Nephron progenitor cell (in vitro differentiated cells): ENCODE measurements at regions not wholly inside any gene's neighbourhood (a gene's known extent, or its start where the extent isn't known, plus 50 kb on each side); places are given as distances from the start of the nearest gene placed in this dataset.
A peak's percentile ranks its signal among the peaks of the same experiment; 100 is the strongest.

Experiments
- DNase-seq: peaks from one replicate; pipeline ENCODE4 v3.0.0; 2021
- H3K27ac Mint-ChIP-seq: 2 replicates; pipeline ENCODE4 v1.8.0; 2021; ENCODE audit warnings: mild to moderate bottlenecking, moderate library complexity, mixed read lengths
- H3K27me3 Mint-ChIP-seq: 2 replicates; pipeline ENCODE4 v1.8.0; 2021; ENCODE audit warnings: mild to moderate bottlenecking, low read depth, mixed read lengths; ENCODE audit not compliant: poor library complexity
- H3K36me3 Mint-ChIP-seq: 2 replicates; pipeline ENCODE4 v1.8.0; 2021; ENCODE audit warnings: low read depth, mixed read lengths
- H3K4me1 Mint-ChIP-seq: 2 replicates; pipeline ENCODE4 v1.8.0; 2021; ENCODE audit warnings: mixed read lengths
- H3K4me3 Mint-ChIP-seq: 2 replicates; pipeline ENCODE4 v1.8.0; 2021; ENCODE audit warnings: mild to moderate bottlenecking, moderate library complexity, mixed read lengths
- H3K9me3 Mint-ChIP-seq: 2 replicates; pipeline ENCODE4 v1.8.0; 2021; ENCODE audit warnings: mild to moderate bottlenecking, moderate library complexity, mixed read lengths
- TF ChIP-seq, protein P1 (sequence below): fragments of 200-600 bp; sonication (generic); IDR thresholded peaks from 2 replicates; pipeline ENCODE4 v1.5.0; 2021; ENCODE audit warnings: antibody characterized with exemption

GRCh38 chr13:79682164-79682563 lies 201.2 kb downstream of the NDFIP2 start:
- Mint-ChIP-seq H3K4me3 (no peak overlapping the region), H3K36me3 (peaks cover 9% of the 10 kb centered on the region), H3K27ac (no peak overlapping the region), H3K4me1 (peaks cover 22% of the 10 kb centered on the region), H3K9me3 (peaks cover 13% of the 10 kb centered on the region), H3K27me3 (no peaks in the 10 kb centered on the region)
- TF ChIP-seq, protein P1, sequence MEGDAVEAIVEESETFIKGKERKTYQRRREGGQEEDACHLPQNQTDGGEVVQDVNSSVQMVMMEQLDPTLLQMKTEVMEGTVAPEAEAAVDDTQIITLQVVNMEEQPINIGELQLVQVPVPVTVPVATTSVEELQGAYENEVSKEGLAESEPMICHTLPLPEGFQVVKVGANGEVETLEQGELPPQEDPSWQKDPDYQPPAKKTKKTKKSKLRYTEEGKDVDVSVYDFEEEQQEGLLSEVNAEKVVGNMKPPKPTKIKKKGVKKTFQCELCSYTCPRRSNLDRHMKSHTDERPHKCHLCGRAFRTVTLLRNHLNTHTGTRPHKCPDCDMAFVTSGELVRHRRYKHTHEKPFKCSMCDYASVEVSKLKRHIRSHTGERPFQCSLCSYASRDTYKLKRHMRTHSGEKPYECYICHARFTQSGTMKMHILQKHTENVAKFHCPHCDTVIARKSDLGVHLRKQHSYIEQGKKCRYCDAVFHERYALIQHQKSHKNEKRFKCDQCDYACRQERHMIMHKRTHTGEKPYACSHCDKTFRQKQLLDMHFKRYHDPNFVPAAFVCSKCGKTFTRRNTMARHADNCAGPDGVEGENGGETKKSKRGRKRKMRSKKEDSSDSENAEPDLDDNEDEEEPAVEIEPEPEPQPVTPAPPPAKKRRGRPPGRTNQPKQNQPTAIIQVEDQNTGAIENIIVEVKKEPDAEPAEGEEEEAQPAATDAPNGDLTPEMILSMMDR: no peak
- DNase-seq: no peak

DNA sequence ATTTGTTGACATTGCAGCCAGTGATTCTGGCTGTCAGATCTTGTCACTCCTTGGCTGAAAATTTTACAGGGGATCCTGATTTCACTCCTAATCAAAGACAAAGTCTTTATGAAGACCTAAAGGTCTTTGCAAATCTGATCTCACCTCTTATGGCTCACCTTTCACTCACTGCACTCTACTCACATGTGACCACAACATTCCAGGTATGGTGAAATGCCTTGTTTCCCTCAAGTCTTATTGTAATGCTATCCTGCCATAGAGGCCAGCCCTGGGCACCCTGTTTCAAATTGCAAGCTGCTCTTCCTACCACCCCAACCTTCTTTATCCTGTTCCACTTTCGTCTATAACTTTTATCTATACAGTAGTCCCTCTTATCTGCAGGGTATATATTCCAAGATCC lies 200.1 kb downstream of the NDFIP2 start:
- no peaks in the 10 kb centered on the region for H3K27me3 Mint-ChIP-seq
- peaks cover 13% of the 10 kb centered on the region for H3K9me3 Mint-ChIP-seq
- H3K4me1 Mint-ChIP-seq: peaks cover 26% of the 10 kb centered on the region
- H3K27ac Mint-ChIP-seq: no peak overlapping the region
- no peak for DNase-seq
- TF ChIP-seq, protein P1: no peak
- H3K4me3 Mint-ChIP-seq: no peak overlapping the region
- H3K36me3 Mint-ChIP-seq: peaks cover 9% of the 10 kb centered on the region

DNA sequence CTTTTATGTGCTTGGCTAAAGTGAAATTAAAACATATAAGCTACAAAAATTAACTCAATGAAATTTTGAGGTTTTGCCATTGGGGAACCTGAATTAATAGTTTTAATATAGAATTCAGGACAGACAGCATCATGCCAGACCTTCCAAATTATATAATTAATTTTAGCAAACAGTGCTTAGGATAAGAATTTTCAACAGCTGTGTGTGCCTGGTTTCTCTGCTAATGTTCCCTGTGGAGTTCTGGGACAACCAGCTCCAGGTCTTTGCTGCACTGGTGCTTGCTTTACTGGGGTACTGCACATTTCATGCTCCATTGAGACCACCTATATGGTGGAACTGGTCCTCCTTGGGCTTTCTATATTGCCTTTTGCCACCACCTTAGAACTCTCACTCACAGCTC lies 199.5 kb downstream of the NDFIP2 start:
- TF ChIP-seq, protein P1: no peak
- H3K27ac Mint-ChIP-seq: no peak overlapping the region
- DNase-seq: no peak
- H3K9me3 Mint-ChIP-seq: peaks cover 13% of the 10 kb centered on the region
- no peaks in the 10 kb centered on the region for H3K27me3 Mint-ChIP-seq
- no peak overlapping the region for H3K4me3 Mint-ChIP-seq
- H3K36me3 Mint-ChIP-seq: peaks cover 9% of the 10 kb centered on the region
- H3K4me1 Mint-ChIP-seq: peaks cover 28% of the 10 kb centered on the region

GRCh38 chr13:79679334-79679733 lies 198.4 kb downstream of the NDFIP2 start:
- peak; percentile 79 for DNase-seq
- peaks cover 34% of the 10 kb centered on the region for H3K4me1 Mint-ChIP-seq
- TF ChIP-seq, protein P1: peak; percentile 80
- H3K27ac Mint-ChIP-seq: no peak overlapping the region
- H3K4me3 Mint-ChIP-seq: no peak overlapping the region
- H3K27me3 Mint-ChIP-seq: no peaks in the 10 kb centered on the region
- H3K9me3 Mint-ChIP-seq: peaks cover 13% of the 10 kb centered on the region
- H3K36me3 Mint-ChIP-seq: peaks cover 9% of the 10 kb centered on the region

DNA sequence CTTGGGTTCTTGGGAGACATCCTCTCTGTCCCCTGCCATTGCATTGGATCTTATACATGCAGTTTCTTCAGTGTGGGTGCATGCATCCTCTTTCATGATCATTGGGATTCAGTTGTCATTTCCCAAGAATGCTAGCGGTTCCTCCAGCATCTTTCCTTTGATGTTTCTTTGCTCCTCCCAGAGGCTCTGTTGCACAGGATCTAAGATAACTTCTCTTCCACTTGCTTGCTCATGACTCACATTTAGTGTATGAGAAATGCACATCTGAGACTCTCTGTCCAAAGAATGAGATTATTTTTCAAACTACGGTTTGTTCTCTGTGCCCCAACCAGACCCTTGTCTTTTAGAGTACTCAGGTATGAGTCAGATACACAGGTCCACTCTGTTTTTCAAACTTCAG lies 197.1 kb downstream of the NDFIP2 start:
- peaks cover 9% of the 10 kb centered on the region for H3K9me3 Mint-ChIP-seq
- H3K4me3 Mint-ChIP-seq: no peak overlapping the region
- peaks cover 9% of the 10 kb centered on the region for H3K36me3 Mint-ChIP-seq
- H3K27ac Mint-ChIP-seq: no peak overlapping the region
- no peaks in the 10 kb centered on the region for H3K27me3 Mint-ChIP-seq
- TF ChIP-seq, protein P1: no peak
- no peak for DNase-seq
- peaks cover 46% of the 10 kb centered on the region for H3K4me1 Mint-ChIP-seq

DNA sequence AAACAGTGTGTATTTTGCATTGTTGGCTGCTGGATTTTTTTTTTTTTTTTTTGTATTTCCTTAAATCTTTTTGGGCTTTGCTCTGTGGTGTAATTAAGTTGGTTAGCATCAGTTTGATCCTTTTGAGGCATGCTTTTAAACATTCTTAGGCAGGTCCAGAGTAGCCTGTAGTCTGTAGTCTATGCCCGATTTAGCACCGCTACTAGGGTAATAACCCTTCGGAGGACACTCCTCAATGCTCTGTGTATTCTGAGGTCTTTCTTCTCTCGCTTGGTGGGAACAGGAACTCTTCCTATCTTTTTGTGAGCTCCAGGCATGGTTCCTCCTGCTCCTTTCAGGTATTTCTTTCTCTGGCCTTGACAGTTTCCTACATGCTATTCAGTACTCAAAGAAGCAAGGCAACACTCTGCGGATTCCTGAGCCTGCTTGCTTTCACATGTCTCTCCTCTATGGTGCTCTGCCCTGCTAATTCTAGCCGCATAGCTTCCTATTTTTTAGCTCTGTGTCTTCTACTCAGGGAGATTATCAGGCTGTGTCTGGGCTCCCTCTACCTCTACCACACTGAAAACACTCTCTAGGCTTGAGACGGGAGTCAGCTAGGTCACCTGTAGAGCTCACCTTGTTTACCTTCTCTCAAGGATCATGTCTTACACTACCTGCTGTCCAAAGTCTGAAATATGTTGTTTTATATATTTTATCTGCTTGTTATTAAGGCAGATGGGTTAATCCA lies 195.1 kb downstream of the NDFIP2 start:
- H3K4me1 Mint-ChIP-seq: peaks cover 59% of the 10 kb centered on the region
- no peak overlapping the region for H3K27ac Mint-ChIP-seq
- TF ChIP-seq, protein P1: no peak
- H3K9me3 Mint-ChIP-seq: no peaks in the 10 kb centered on the region
- peaks cover 3% of the 10 kb centered on the region for H3K27me3 Mint-ChIP-seq
- no peaks in the 10 kb centered on the region for H3K36me3 Mint-ChIP-seq
- H3K4me3 Mint-ChIP-seq: no peak overlapping the region
- DNase-seq: no peak
